Liver (tissue), 8 donors: ENCODE measurements at regions not wholly inside any gene's neighbourhood (a gene's known extent, or its start where the extent isn't known, plus 50 kb on each side); places are given as distances from the start of the nearest gene placed in this dataset.

Source experiments
- DNase-seq: peaks from one replicate; pipeline ENCODE4 v3.0.0-alpha.2; 2017; ENCODE audit warnings: low spot score
- H3K27ac ChIP-seq, 2 donors: one replicate each; pipeline ENCODE4 v1.7.0; 2013; ENCODE audit warnings: inconsistent platforms in 2 of 2, low read length in 2 of 2, control low read depth in 1 of 2, low read depth in 1 of 2, mild to moderate bottlenecking in 1 of 2
- H3K27me3 ChIP-seq, 4 donors: one replicate each; pipeline versions ENCODE4 v1.6.1 to v1.7.0; 2013; ENCODE audit warnings: low read length in 3 of 4, inconsistent platforms in 1 of 4, mild to moderate bottlenecking in 1 of 4, moderate library complexity in 1 of 4; ENCODE audit not compliant: control insufficient read depth in 4 of 4, insufficient read depth in 4 of 4
- H3K36me3 ChIP-seq, 4 donors: one replicate each; pipeline versions ENCODE4 v1.6.1 to v1.7.0; 2013; ENCODE audit warnings: low read length in 3 of 4, mild to moderate bottlenecking in 3 of 4, low read depth in 1 of 4, moderate library complexity in 1 of 4; ENCODE audit not compliant: control insufficient read depth in 4 of 4, insufficient read depth in 3 of 4
- H3K4me1 ChIP-seq, 4 donors: one replicate each; pipeline versions ENCODE4 v1.6.1 to v1.7.0; 2013; ENCODE audit warnings: low read length in 3 of 4, mild to moderate bottlenecking in 3 of 4, moderate library complexity in 1 of 4; ENCODE audit not compliant: control insufficient read depth in 4 of 4, insufficient read depth in 4 of 4
- H3K4me3 ChIP-seq, 3 donors: one replicate each; pipeline versions ENCODE4 v1.6.1 to v1.7.0; 2013; ENCODE audit warnings: low read length in 3 of 3, control low read depth in 1 of 3, low read depth in 1 of 3, mild to moderate bottlenecking in 1 of 3
- H3K9ac ChIP-seq, 2 donors: one replicate each; pipeline ENCODE4 v1.7.0; 2013; ENCODE audit warnings: low read length in 2 of 2, mild to moderate bottlenecking in 2 of 2, moderate library complexity in 2 of 2, control low read depth in 1 of 2, low read depth in 1 of 2
- H3K9me3 ChIP-seq, 4 donors: one replicate each; pipeline versions ENCODE4 v1.6.1 to v1.7.0; 2013; ENCODE audit warnings: low read length in 3 of 4; ENCODE audit not compliant: control insufficient read depth in 4 of 4
- EGR1 ChIP-seq, 2 donors: IDR thresholded peaks; 2 replicates each; pipeline ENCODE4 v1.6.1; 2016 to 2018; ENCODE audit warnings: antibody characterized with exemption in 2 of 2, low read depth in 2 of 2
- FOXA1 ChIP-seq: IDR thresholded peaks from 2 replicates; pipeline ENCODE4 v1.6.1; 2016; ENCODE audit warnings: antibody characterized with exemption
- FOXA2 ChIP-seq: IDR thresholded peaks from 2 replicates; pipeline ENCODE4 v1.6.1; 2016; ENCODE audit warnings: antibody characterized with exemption
- GABPA ChIP-seq, 2 donors: IDR thresholded peaks in 1 of 2; conservative IDR thresholded peaks in 1 of 2; 2 replicates each; pipeline ENCODE4 v1.6.1; 2016; ENCODE audit warnings: antibody characterized with exemption in 2 of 2, mild to moderate bottlenecking in 1 of 2, moderate library complexity in 1 of 2
- HNF4A ChIP-seq, 2 donors: conservative IDR thresholded peaks; 2 replicates each; pipeline ENCODE4 v1.6.1; 2016; ENCODE audit warnings: antibody characterized with exemption in 2 of 2, mild to moderate bottlenecking in 2 of 2
- JUND ChIP-seq, 2 donors: IDR thresholded peaks; 2 replicates each; pipeline ENCODE4 v1.6.1; 2016; ENCODE audit warnings: antibody characterized with exemption in 2 of 2
- NR2F2 ChIP-seq: IDR thresholded peaks from 2 replicates; pipeline ENCODE4 v1.6.1; 2016; ENCODE audit warnings: antibody characterized with exemption
- RAD21 ChIP-seq, 2 donors: IDR thresholded peaks; 2 replicates each; pipeline ENCODE4 v1.6.1; 2016; ENCODE audit warnings: antibody characterized with exemption in 2 of 2, mild to moderate bottlenecking in 2 of 2
- RXRA ChIP-seq, 2 donors: IDR thresholded peaks; 2 replicates each; pipeline ENCODE4 v1.6.1; 2017 to 2018; ENCODE audit warnings: antibody characterized with exemption in 2 of 2, mild to moderate bottlenecking in 1 of 2
- TAF1 ChIP-seq: conservative IDR thresholded peaks from 2 replicates; pipeline ENCODE4 v1.6.1; 2016; ENCODE audit warnings: antibody characterized with exemption, mild to moderate bottlenecking
- YY1 ChIP-seq: IDR thresholded peaks from 2 replicates; pipeline ENCODE4 v1.6.1; 2016; ENCODE audit warnings: antibody characterized with exemption, mild to moderate bottlenecking
- WGBS: extraction: QIAGEN DNeasy Blood & Tissue Kit; methylation state at CpG from one replicate; pipeline ENCODE4 v1.1.7; 2013; 5-methylcytosine and 5-hydroxymethylcytosine counted together
- TF ChIP-seq, protein P1 (sequence below): fragments of 150-350 bp; IDR thresholded peaks from 2 replicates; pipeline ENCODE4 v1.5.1; 2017; ENCODE audit warnings: improper control_type of control experiment, low read depth, low read length; ENCODE audit not compliant: missing input control
- TF ChIP-seq, protein P2 (sequence below): IDR thresholded peaks from 2 replicates; pipeline ENCODE4 v1.6.1; 2016; ENCODE audit warnings: antibody characterized with exemption, mild to moderate bottlenecking
- TF ChIP-seq, protein P3 (sequence below): IDR thresholded peaks from 2 replicates; pipeline ENCODE4 v1.6.1; 2016; ENCODE audit warnings: antibody characterized with exemption
- TF ChIP-seq, protein P4 (sequence below): IDR thresholded peaks from 2 replicates; pipeline ENCODE4 v1.6.1; 2016; ENCODE audit warnings: antibody characterized with exemption
- TF ChIP-seq, protein P5 (sequence below): IDR thresholded peaks from 2 replicates; pipeline ENCODE4 v1.6.1; 2016; ENCODE audit warnings: antibody characterized with exemption
- donor health status: healthy.
- donor health status: healthy.
- donor health status: healthy.
- donor health status: healthy.
- donor health status: healthy.

DNA sequence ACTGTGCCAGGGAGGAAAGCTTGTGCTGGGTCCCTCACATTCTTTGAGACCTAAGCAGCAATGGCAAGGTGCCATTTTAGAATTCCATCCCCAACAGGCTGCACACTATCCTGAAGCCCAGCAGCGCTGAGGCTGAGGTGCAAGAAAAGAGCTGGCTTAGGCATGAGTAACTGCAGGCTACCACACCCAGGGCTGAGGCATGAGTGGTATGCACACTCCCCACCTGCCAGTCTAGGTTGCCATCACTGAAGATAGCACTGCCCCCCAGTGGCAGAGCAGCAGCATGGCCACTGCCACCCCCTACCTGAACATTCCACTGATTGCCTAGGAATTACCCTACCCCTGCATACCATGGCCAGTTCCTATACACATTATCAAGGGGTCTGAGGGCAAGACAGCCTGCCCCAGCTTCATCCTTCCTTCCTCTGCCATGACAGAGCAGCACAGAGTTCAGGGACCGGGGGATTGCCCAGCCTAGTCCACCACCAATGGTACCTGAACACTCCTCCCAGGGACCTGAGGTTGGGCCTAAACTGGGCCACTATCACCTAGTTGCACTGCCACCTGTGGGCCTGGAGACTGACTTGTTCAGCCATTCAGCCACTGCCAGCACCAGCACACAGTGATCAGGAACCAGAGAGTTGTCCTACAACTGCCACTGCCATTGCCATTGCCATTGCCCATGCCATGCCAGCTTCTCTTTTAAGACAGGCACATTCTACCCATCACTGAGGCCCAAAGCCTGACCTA is 129.8 kb downstream of the SATB1 start:
- WGBS, result 60% methylated on average over 2 of the region's 2 CpGs
- Histone ChIP-seq H3K4me3 (no peak overlapping the region), H3K9ac (no peak overlapping the region), H3K36me3 (no peaks in the 10 kb centered on the region), H3K4me1 (no peaks in the 10 kb centered on the region), H3K9me3 (peaks cover 0 to 6% (median 4%) of the 10 kb centered on the region in 4 donors), H3K27me3 (no peaks in the 10 kb centered on the region), H3K27ac (no peak overlapping the region)
- DNase-seq, result no peak
- TF ChIP-seq RAD21 (IDR thresholded peaks at IDR 0.05) (no peak), YY1 (no peak)
- TF ChIP-seq, protein P1, sequence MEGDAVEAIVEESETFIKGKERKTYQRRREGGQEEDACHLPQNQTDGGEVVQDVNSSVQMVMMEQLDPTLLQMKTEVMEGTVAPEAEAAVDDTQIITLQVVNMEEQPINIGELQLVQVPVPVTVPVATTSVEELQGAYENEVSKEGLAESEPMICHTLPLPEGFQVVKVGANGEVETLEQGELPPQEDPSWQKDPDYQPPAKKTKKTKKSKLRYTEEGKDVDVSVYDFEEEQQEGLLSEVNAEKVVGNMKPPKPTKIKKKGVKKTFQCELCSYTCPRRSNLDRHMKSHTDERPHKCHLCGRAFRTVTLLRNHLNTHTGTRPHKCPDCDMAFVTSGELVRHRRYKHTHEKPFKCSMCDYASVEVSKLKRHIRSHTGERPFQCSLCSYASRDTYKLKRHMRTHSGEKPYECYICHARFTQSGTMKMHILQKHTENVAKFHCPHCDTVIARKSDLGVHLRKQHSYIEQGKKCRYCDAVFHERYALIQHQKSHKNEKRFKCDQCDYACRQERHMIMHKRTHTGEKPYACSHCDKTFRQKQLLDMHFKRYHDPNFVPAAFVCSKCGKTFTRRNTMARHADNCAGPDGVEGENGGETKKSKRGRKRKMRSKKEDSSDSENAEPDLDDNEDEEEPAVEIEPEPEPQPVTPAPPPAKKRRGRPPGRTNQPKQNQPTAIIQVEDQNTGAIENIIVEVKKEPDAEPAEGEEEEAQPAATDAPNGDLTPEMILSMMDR, result peak; percentile 11

DNA sequence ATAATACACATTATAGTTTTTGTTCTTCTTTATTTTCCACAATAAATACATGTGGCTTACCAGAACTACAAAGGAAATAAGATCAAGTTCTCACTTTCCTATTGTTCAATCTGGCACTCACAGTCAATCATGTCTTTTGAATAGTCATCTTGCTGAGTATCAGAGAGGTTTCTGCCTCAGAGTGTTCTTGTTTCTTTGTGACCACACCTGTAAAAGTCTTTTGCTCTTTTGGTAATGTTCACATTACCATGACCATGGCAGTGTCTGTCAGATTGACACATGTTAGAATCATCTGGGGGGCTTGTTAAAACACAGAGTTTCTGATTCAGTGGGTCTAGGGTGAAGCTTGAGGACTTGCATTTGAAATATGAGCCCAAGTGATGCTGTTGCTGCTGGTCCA is 135.0 kb downstream of the SATB1 start:
- Histone ChIP-seq H3K27me3 (no peaks in the 10 kb centered on the region), H3K4me3 (no peak overlapping the region), H3K9ac (no peak overlapping the region), H3K4me1 (no peaks in the 10 kb centered on the region), H3K27ac (no peak overlapping the region), H3K9me3 (no peaks in the 10 kb centered on the region), H3K36me3 (no peaks in the 10 kb centered on the region)
- TF ChIP-seq RXRA (IDR thresholded peaks at IDR 0.05), result no peak
- TF ChIP-seq GABPA (IDR thresholded peaks at IDR 0.05 in 1 of 2, conservative IDR thresholded peaks at IDR 0.05 in 1 of 2), result no peak
- TF ChIP-seq JUND (IDR thresholded peaks at IDR 0.05), result no peak
- TF ChIP-seq, protein P2, sequence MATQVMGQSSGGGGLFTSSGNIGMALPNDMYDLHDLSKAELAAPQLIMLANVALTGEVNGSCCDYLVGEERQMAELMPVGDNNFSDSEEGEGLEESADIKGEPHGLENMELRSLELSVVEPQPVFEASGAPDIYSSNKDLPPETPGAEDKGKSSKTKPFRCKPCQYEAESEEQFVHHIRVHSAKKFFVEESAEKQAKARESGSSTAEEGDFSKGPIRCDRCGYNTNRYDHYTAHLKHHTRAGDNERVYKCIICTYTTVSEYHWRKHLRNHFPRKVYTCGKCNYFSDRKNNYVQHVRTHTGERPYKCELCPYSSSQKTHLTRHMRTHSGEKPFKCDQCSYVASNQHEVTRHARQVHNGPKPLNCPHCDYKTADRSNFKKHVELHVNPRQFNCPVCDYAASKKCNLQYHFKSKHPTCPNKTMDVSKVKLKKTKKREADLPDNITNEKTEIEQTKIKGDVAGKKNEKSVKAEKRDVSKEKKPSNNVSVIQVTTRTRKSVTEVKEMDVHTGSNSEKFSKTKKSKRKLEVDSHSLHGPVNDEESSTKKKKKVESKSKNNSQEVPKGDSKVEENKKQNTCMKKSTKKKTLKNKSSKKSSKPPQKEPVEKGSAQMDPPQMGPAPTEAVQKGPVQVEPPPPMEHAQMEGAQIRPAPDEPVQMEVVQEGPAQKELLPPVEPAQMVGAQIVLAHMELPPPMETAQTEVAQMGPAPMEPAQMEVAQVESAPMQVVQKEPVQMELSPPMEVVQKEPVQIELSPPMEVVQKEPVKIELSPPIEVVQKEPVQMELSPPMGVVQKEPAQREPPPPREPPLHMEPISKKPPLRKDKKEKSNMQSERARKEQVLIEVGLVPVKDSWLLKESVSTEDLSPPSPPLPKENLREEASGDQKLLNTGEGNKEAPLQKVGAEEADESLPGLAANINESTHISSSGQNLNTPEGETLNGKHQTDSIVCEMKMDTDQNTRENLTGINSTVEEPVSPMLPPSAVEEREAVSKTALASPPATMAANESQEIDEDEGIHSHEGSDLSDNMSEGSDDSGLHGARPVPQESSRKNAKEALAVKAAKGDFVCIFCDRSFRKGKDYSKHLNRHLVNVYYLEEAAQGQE, result no peak
- no peak for TF ChIP-seq FOXA1
- no peak for TF ChIP-seq TAF1
- TF ChIP-seq, protein P3, sequence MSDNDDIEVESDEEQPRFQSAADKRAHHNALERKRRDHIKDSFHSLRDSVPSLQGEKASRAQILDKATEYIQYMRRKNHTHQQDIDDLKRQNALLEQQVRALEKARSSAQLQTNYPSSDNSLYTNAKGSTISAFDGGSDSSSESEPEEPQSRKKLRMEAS, result no peak
- DNase-seq, result no peak

DNA sequence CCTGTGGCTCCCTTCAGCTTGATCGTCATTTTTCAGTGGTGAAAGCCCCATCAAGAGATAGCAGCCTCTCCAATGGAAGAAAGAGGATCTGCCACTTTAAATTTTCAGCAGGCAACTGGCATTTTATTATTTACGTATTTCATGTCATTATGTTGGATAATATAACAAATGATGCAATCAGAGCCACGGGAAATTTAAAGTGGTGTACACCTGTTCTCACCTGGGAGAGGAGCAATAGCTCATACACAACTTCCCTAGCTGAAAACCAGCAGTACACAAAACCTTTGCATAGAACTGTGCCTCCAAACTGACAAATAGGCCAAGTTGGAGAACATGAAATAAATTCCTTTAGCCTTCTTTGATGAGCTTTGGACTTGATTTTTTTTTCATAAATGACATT is 136.9 kb downstream of the SATB1 start:
- Histone ChIP-seq H3K36me3 (no peaks in the 10 kb centered on the region), H3K9ac (no peak overlapping the region), H3K27me3 (no peaks in the 10 kb centered on the region), H3K4me1 (no peaks in the 10 kb centered on the region), H3K9me3 (no peaks in the 10 kb centered on the region), H3K27ac (no peak overlapping the region), H3K4me3 (no peak overlapping the region)
- 39% methylated on average over 3 of the region's 3 CpGs for WGBS
- DNase-seq, result no peak
- TF ChIP-seq, protein P4, sequence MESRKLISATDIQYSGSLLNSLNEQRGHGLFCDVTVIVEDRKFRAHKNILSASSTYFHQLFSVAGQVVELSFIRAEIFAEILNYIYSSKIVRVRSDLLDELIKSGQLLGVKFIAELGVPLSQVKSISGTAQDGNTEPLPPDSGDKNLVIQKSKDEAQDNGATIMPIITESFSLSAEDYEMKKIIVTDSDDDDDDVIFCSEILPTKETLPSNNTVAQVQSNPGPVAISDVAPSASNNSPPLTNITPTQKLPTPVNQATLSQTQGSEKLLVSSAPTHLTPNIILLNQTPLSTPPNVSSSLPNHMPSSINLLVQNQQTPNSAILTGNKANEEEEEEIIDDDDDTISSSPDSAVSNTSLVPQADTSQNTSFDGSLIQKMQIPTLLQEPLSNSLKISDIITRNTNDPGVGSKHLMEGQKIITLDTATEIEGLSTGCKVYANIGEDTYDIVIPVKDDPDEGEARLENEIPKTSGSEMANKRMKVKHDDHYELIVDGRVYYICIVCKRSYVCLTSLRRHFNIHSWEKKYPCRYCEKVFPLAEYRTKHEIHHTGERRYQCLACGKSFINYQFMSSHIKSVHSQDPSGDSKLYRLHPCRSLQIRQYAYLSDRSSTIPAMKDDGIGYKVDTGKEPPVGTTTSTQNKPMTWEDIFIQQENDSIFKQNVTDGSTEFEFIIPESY, result no peak
- TF ChIP-seq, protein P2, result no peak
- TF ChIP-seq EGR1 (IDR thresholded peaks at IDR 0.05; ENCODE audit: low read depth in 2 of 2) (no peak), TAF1 (no peak), HNF4A (conservative IDR thresholded peaks at IDR 0.05) (no peak), NR2F2 (no peak), FOXA2 (no peak), GABPA (IDR thresholded peaks at IDR 0.05 in 1 of 2, conservative IDR thresholded peaks at IDR 0.05 in 1 of 2) (no peak), YY1 (no peak), RXRA (IDR thresholded peaks at IDR 0.05) (no peak), JUND (IDR thresholded peaks at IDR 0.05) (no peak)
- TF ChIP-seq, protein P5, sequence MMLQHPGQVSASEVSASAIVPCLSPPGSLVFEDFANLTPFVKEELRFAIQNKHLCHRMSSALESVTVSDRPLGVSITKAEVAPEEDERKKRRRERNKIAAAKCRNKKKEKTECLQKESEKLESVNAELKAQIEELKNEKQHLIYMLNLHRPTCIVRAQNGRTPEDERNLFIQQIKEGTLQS, result no peak
